Ascending aorta (tissue), 2 donors: ENCODE measurements at regions not wholly inside any gene's neighbourhood (a gene's known extent, or its start where the extent isn't known, plus 50 kb on each side); places are given as distances from the start of the nearest gene placed in this dataset.

Source experiments
- DNase-seq, 2 donors: peaks; one replicate each; pipeline ENCODE4 v3.0.0-alpha.2; 2019; ENCODE audit warnings: low spot score in 2 of 2
- H3K27ac ChIP-seq, 2 donors: fragments of 200-600 bp; sonication (generic); one replicate each; pipeline ENCODE4 v1.5.1; 2016 to 2017; ENCODE audit warnings: mild to moderate bottlenecking in 1 of 2
- H3K27me3 ChIP-seq: fragments of 200-600 bp; sonication (generic); one replicate; pipeline ENCODE4 v1.5.1; 2017
- H3K36me3 ChIP-seq, 2 donors: fragments of 200-600 bp; sonication (generic); one replicate each; pipeline ENCODE4 v1.5.1; 2016
- H3K4me1 ChIP-seq, 2 donors: fragments of 200-600 bp; sonication (generic); one replicate each; pipeline ENCODE4 v1.5.1; 2016 to 2017; ENCODE audit warnings: mild to moderate bottlenecking in 1 of 2
- H3K4me3 ChIP-seq, 2 donors: fragments of 200-600 bp; sonication (generic); one replicate each; pipeline ENCODE4 v1.5.1; 2016 to 2017; ENCODE audit warnings: mild to moderate bottlenecking in 1 of 2
- H3K9me3 ChIP-seq, 2 donors: fragments of 200-600 bp; sonication (generic); one replicate each; pipeline ENCODE4 v1.5.1; 2016
- CTCF ChIP-seq, 3 experiments: fragments of 200-600 bp in 2 of 3; fragments of 450-650 bp in 1 of 3; sonication (generic) in 2 of 3; IDR thresholded peaks; one replicate each; pipeline ENCODE4 v1.5.1; 2016 to 2019; ENCODE audit warnings: antibody characterized with exemption in 3 of 3, mild to moderate bottlenecking in 1 of 3, moderate library complexity in 1 of 3
- intact Hi-C: fragments of 100-400 bp; cut with DNase I; formaldehyde crosslinking; loops from one replicate; pipeline ENCODE4 v1.15.1; 2023

GRCh38 chr3:66107855-66108254, 69.1 kb upstream of the MAGI1 start:
- no peaks in the 10 kb centered on the region for H3K9me3 ChIP-seq
- H3K4me1 ChIP-seq: peaks cover 0 to 2% of the 10 kb centered on the region in 2 donors
- intact Hi-C loops: no loop called here
- no peaks in the 10 kb centered on the region for H3K36me3 ChIP-seq
- no peak for DNase-seq
- no peak overlapping the region for H3K4me3 ChIP-seq
- H3K27me3 ChIP-seq: no peaks in the 10 kb centered on the region
- no peak for TF ChIP-seq CTCF (IDR thresholded peaks at IDR 0.05)
- H3K27ac ChIP-seq: no peak overlapping the region

GRCh38 chr3:66106788-66107187, 68.1 kb upstream of the MAGI1 start:
- Histone ChIP-seq H3K9me3 (no peaks in the 10 kb centered on the region), H3K36me3 (no peaks in the 10 kb centered on the region), H3K27me3 (no peaks in the 10 kb centered on the region), H3K27ac (no peak overlapping the region), H3K4me3 (no peak overlapping the region), H3K4me1 (peaks cover 0 to 2% of the 10 kb centered on the region in 2 donors)
- intact Hi-C loops: no loop called here
- no peak for DNase-seq
- no peak for TF ChIP-seq CTCF (IDR thresholded peaks at IDR 0.05)

GRCh38 chr3:66104535-66104934, 65.8 kb upstream of the MAGI1 start:
- DNase-seq: no peak

DNA sequence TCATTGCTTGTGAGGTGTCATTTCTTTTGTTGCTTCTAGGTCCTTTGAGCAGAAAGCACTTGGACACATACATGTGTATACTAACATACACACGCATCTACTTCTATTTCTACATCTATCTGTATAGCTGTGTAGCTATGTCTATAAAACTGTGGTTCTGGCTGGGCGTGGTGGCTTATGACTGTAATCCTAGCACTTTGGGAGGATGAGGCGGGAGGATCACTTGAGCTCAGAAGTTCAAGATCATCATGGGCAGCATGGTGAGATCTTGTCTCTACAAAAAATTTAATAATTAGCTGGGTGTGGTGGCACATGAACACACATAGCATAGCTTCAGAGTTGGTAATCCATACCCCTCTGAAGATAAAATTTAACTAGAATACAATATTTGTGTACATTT, 65.0 kb upstream of the MAGI1 start:
- Histone ChIP-seq H3K4me1 (peaks cover 0 to 3% of the 10 kb centered on the region in 2 donors), H3K4me3 (no peak overlapping the region), H3K9me3 (no peaks in the 10 kb centered on the region), H3K36me3 (no peaks in the 10 kb centered on the region), H3K27ac (no peak overlapping the region), H3K27me3 (no peaks in the 10 kb centered on the region)
- intact Hi-C loops: no loop called here
- no peak for DNase-seq
- no peak for TF ChIP-seq CTCF (IDR thresholded peaks at IDR 0.05)

More at GRCh38 chr3:66104535-66104934, 65.8 kb upstream of the MAGI1 start:
- TF ChIP-seq CTCF (IDR thresholded peaks at IDR 0.05): no peak
- Histone ChIP-seq H3K9me3 (no peaks in the 10 kb centered on the region), H3K4me1 (peaks cover 0 to 2% of the 10 kb centered on the region in 2 donors), H3K4me3 (no peak overlapping the region), H3K27ac (no peak overlapping the region), H3K36me3 (no peaks in the 10 kb centered on the region), H3K27me3 (no peaks in the 10 kb centered on the region)
- intact Hi-C loops: no loop called here

- no peak for DNase-seq
- no peak for TF ChIP-seq CTCF (IDR thresholded peaks at IDR 0.05)
- Histone ChIP-seq H3K27ac (no peak overlapping the region), H3K9me3 (no peaks in the 10 kb centered on the region), H3K4me3 (no peak overlapping the region), H3K4me1 (peaks cover 0 to 3% of the 10 kb centered on the region in 2 donors), H3K36me3 (no peaks in the 10 kb centered on the region), H3K27me3 (no peaks in the 10 kb centered on the region)
- intact Hi-C loops: no loop called here
Observed at GRCh38 chr3:66101901-66102300, 63.2 kb upstream of the MAGI1 start.

DNA sequence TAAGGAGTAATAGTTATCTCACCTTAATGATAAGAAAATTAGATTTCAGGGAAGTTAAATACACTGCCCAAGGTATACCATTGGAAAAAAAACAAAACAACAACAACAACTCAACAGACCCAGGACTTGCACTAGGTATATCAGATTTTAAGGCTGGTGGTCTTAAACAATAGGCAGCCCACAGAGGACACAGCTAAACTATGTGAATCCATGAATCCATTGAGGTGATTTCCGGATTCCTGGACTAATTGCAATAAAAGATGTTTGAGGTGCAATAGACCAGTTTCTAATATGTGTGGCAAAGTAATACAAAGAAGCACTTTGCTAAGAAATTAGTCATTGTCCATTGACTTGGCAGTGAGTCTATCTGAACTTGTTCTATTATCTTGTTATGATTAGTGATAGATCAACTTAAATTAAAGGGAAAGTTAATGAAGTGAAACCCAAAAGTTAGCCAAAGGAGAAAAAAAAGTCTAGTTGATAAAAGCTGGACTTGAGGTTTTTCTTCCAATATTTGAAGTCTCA, 60.9 kb upstream of the MAGI1 start:
- H3K27ac ChIP-seq: no peak overlapping the region
- no peak for TF ChIP-seq CTCF (IDR thresholded peaks at IDR 0.05)
- no peaks in the 10 kb centered on the region for H3K9me3 ChIP-seq
- no peaks in the 10 kb centered on the region for H3K36me3 ChIP-seq
- intact Hi-C loops: no loop called here
- no peaks in the 10 kb centered on the region for H3K27me3 ChIP-seq
- no peak for DNase-seq
- no peak overlapping the region for H3K4me3 ChIP-seq
- H3K4me1 ChIP-seq: peaks cover 0 to 3% of the 10 kb centered on the region in 2 donors
